Fibroblast of villous mesenchyme (primary cell): ENCODE measurements at regions not wholly inside any gene's neighbourhood (a gene's known extent, or its start where the extent isn't known, plus 50 kb on each side); places are given as distances from the start of the nearest gene placed in this dataset.

Experiments
- DNase-seq: peaks from one replicate; pipeline ENCODE4 v3.0.0-alpha.2; 2010; ENCODE audit warnings: low read depth
- H3K4me3 ChIP-seq: 2 replicates; pipeline ENCODE4 v1.5.1; 2011; ENCODE audit warnings: low read depth, mild to moderate bottlenecking, low read length
- CTCF ChIP-seq: IDR thresholded peaks from 2 replicates; pipeline ENCODE4 v1.5.1; 2012; ENCODE audit warnings: low read depth, mild to moderate bottlenecking, low read length; ENCODE audit not compliant: insufficient read depth

GRCh38 chr19:34847393-34847792 lies 74.4 kb upstream of the ZNF599 start:
- DNase-seq, result no peak
- no peak overlapping the region for H3K4me3 ChIP-seq
- TF ChIP-seq CTCF, result no peak

GRCh38 chr19:34844277-34844676 lies 71.3 kb upstream of the ZNF599 start:
- no peak for TF ChIP-seq CTCF
- DNase-seq, result no peak
- H3K4me3 ChIP-seq, result no peak overlapping the region

- H3K4me3 ChIP-seq, result no peak overlapping the region
- no peak for DNase-seq
- TF ChIP-seq CTCF, result no peak
Measured at GRCh38 chr19:34841780-34842179, 68.8 kb upstream of the ZNF599 start.

DNA sequence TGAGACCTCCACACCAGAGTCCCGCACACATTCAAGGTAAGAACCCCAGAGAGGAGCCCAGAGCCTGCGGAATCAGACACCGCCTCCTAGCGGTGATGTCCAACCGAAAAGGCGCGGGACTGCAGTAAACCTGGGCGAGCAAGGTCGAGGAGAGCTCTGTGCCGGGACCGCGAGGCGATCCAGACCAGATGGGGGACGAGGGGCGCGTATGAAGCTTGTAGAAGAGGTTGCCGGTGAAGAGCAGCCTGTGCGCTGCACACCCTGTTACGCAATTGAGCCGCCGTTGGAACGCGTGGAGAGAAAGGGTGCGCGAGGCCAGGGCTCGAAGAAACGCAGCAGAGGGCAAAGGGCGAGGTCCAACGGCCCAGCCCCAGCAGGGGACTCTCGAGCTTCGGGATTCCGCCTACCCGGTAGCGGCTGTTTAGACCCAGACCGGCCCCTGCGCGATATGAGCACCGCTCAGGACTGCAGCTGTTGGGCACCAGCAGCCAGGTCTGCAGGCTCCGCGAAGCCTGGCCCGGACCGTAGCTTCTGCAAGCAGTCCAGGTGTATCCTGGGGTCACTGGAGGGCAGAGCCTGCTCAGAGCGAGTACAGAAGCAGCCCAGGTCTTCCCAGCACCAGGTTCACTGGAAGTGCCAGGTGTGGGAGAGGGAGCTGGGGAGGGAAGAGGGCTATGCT lies 65.9 kb upstream of the ZNF599 start:
- H3K4me3 ChIP-seq, result no peak overlapping the region
- no peak for DNase-seq
- peak; percentile 21 for TF ChIP-seq CTCF

GRCh38 chr19:34838248-34838647 lies 65.2 kb upstream of the ZNF599 start:
- H3K4me3 ChIP-seq, result no peak overlapping the region
- peak; percentile 6 for DNase-seq
- peak; percentile 29 for TF ChIP-seq CTCF

DNA sequence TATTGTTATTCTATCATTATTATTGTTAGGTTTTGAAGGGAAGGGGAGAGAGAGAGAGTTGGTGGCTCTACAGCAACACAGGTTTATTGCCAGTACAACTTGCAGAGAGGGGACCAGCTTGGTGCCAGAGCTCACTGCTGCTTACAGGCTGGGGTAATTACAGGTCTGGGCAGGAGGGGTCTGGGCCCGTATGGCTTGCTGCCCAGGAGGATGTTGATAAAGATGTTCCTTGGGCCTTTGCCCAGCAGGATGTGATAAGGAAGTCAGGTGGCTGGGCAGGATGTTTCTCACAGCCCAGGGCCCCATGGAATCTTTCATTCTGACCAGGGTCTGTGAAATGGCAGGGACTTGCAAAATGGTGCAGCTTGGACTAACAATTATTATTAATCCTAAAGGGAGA lies 64.2 kb upstream of the ZNF599 start:
- peak; percentile 14 for DNase-seq
- H3K4me3 ChIP-seq, result no peak overlapping the region
- TF ChIP-seq CTCF, result no peak
